Mesothelial cell of epicardium (in vitro differentiated cells): ENCODE measurements at regions not wholly inside any gene's neighbourhood (a gene's known extent, or its start where the extent isn't known, plus 50 kb on each side); places are given as distances from the start of the nearest gene placed in this dataset.

Experiments used
- DNase-seq, 2 experiments: peaks; one replicate each; pipeline ENCODE4 v3.0.0; 2021; ENCODE audit warnings: low spot score in 2 of 2; ENCODE audit not compliant: unreplicated experiment in 2 of 2
- H3K27ac Mint-ChIP-seq: 2 replicates; pipeline ENCODE4 v1.8.0; 2021; ENCODE audit warnings: mixed read lengths
- H3K27me3 Mint-ChIP-seq: 2 replicates; pipeline ENCODE4 v1.8.0; 2021; ENCODE audit warnings: low read depth, mixed read lengths
- H3K36me3 Mint-ChIP-seq: 2 replicates; pipeline ENCODE4 v1.8.0; 2021; ENCODE audit warnings: mixed read lengths
- H3K4me1 Mint-ChIP-seq: 2 replicates; pipeline ENCODE4 v1.8.0; 2021; ENCODE audit warnings: mixed read lengths
- H3K4me3 Mint-ChIP-seq: 2 replicates; pipeline ENCODE4 v1.8.0; 2021; ENCODE audit warnings: mild to moderate bottlenecking, moderate library complexity, mixed read lengths
- H3K9me3 Mint-ChIP-seq: 2 replicates; pipeline ENCODE4 v1.8.0; 2021; ENCODE audit warnings: mixed read lengths
- TF ChIP-seq, protein P1 (sequence below): fragments of 200-600 bp; sonication (generic); IDR thresholded peaks from one replicate; pipeline ENCODE4 v1.5.0; 2021; ENCODE audit warnings: antibody characterized with exemption; ENCODE audit not compliant: unreplicated experiment

DNA sequence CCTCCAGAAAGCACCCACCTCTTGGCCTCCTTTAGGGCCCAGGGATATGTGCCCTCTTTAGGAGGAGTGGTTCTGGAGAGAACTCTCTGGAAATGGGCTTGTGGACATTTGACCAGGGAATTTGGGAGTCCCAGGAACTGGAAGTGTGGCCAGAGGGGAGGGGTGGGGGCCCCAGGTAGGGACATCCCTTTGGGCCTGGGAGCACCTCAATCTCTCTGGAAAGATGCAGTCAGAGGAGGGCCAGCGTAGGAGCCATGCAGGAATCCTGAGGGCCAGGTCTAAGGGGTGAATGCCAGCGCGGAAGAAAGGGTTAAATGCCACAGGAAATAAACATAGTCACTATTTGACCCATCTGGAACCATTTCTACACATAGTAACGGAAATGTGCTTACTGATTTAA, 50.3 kb upstream of the ITGA11 start:
- TF ChIP-seq, protein P1, sequence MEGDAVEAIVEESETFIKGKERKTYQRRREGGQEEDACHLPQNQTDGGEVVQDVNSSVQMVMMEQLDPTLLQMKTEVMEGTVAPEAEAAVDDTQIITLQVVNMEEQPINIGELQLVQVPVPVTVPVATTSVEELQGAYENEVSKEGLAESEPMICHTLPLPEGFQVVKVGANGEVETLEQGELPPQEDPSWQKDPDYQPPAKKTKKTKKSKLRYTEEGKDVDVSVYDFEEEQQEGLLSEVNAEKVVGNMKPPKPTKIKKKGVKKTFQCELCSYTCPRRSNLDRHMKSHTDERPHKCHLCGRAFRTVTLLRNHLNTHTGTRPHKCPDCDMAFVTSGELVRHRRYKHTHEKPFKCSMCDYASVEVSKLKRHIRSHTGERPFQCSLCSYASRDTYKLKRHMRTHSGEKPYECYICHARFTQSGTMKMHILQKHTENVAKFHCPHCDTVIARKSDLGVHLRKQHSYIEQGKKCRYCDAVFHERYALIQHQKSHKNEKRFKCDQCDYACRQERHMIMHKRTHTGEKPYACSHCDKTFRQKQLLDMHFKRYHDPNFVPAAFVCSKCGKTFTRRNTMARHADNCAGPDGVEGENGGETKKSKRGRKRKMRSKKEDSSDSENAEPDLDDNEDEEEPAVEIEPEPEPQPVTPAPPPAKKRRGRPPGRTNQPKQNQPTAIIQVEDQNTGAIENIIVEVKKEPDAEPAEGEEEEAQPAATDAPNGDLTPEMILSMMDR: no peak
- no peak for DNase-seq
- Mint-ChIP-seq H3K4me1 (peaks cover 4% of the 10 kb centered on the region), H3K36me3 (no peaks in the 10 kb centered on the region), H3K27me3 (peaks cover 37% of the 10 kb centered on the region), H3K4me3 (no peak overlapping the region), H3K9me3 (no peaks in the 10 kb centered on the region), H3K27ac (no peak overlapping the region)

DNA sequence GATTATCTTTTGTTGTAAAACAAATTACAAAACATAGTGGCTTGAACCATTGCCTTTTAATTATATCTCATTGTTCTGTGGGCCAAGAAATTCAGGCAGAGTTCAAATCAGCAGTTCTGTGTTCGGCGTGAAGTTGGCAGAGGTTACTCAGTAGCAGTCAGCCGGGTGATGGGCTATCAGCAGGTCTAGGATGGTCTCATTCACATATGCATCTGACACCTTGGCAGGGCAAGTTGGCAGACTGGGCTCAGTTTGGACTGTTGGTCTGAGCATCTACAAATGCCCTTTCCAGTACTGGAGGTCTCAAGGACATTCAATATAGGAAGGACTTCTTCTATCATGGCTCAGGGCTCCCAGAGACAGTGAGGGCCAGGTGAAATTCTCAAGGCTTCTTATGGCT, 51.2 kb upstream of the ITGA11 start:
- TF ChIP-seq, protein P1: no peak
- no peak for DNase-seq
- Mint-ChIP-seq H3K27ac (no peak overlapping the region), H3K27me3 (peaks cover 41% of the 10 kb centered on the region), H3K9me3 (peaks cover 3% of the 10 kb centered on the region), H3K4me1 (peaks cover 4% of the 10 kb centered on the region), H3K36me3 (no peaks in the 10 kb centered on the region), H3K4me3 (no peak overlapping the region)

DNA sequence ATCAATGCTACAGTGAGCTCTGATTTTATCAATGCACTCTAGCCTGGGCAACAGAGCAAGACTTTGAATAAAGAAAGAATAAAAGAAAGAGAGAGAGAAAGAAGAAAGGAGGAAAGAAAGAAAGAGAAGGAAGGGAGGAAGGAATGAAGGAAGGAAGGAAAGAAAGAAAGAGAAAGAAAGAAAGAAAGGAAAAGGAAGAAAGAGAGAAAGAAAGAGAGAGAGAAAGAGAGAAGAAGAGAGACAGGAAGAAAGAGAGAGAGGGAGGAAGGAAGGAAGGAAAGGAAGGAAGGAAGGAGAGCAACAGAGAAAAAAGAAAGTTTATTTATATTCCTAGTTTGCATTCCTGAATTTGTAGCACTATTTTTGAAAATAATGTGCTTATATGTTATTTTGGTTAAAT, 52.3 kb upstream of the ITGA11 start:
- peaks cover 4% of the 10 kb centered on the region for H3K4me1 Mint-ChIP-seq
- no peaks in the 10 kb centered on the region for H3K36me3 Mint-ChIP-seq
- no peak overlapping the region for H3K27ac Mint-ChIP-seq
- H3K9me3 Mint-ChIP-seq: peaks cover 3% of the 10 kb centered on the region
- TF ChIP-seq, protein P1: no peak
- DNase-seq: no peak
- H3K27me3 Mint-ChIP-seq: peaks cover 40% of the 10 kb centered on the region
- H3K4me3 Mint-ChIP-seq: no peak overlapping the region

DNA sequence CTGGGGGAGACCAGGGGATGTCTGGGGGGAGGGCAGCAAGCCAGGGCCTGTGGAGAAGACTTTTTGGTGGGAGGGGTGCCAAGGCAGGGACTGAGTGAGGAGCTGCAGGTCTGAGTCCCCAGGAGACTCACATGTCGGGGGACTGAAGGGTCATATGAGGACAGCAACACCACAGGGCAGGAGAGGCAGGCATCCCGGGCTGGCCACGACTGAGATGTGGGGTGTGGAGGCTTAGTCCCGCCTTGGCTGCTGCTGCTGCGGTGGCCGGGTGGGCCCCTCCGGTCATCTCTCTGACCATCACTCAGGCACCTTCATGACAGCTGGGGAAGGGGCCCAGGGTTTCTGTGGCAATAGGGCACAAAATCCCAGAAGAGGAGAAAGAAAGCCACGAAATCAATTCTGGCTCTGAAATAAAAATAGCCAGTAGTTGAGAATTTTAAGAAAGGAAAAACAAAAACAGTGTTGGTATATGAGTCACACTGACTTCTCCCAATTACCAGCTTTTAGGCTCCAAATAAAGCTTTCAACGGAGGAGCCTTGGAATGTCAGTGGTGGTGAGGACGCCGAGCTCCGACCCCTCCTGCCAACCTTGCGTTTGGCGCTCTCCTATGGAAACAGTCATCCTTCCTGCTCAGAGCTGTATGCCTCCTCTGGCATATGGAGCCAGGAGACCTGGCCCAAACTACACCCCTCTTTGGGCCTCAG, 52.9 kb upstream of the ITGA11 start:
- Mint-ChIP-seq H3K27me3 (peaks cover 36% of the 10 kb centered on the region), H3K9me3 (peaks cover 3% of the 10 kb centered on the region), H3K4me3 (no peak overlapping the region), H3K4me1 (no peaks in the 10 kb centered on the region), H3K27ac (no peak overlapping the region), H3K36me3 (no peaks in the 10 kb centered on the region)
- TF ChIP-seq, protein P1: no peak
- DNase-seq: no peak

DNA sequence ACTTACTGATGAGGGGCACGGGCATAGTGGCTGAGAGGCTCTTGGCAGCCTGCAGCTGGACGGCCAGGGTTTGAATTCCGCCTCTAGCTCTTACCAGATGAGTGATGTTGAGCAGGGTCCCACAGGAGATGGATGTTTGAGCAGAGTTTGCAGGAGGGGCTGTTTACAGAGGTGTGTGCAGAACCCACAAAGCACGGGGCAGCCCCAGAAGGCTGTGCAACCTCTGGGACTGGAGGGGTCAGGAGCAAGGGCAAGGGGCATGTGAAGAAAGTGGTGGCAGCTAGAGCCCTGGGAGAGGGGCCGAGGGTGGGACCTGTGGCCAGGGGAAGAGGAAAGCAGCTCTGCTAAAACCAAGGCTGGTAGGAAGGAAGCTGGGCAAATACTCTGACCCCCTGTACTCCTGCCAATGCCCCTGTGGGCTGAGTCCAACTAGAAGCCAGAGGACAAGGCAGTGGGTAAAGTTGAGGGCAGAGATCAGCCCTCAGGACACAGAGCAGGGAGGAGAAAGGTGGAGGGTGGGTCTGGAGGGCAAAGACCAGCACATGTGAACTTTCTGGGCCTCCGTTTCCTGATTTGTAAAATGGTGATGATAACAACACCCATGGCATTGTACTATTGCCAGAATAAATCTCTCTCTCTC, 53.9 kb upstream of the ITGA11 start:
- H3K27me3 Mint-ChIP-seq: peaks cover 39% of the 10 kb centered on the region
- no peaks in the 10 kb centered on the region for H3K4me1 Mint-ChIP-seq
- DNase-seq: no peak
- TF ChIP-seq, protein P1: no peak
- peaks cover 4% of the 10 kb centered on the region for H3K9me3 Mint-ChIP-seq
- H3K27ac Mint-ChIP-seq: no peak overlapping the region
- H3K4me3 Mint-ChIP-seq: no peak overlapping the region
- H3K36me3 Mint-ChIP-seq: no peaks in the 10 kb centered on the region
